HG03439 (cell line): ENCODE measurements at regions not wholly inside any gene's neighbourhood (a gene's known extent, or its start where the extent isn't known, plus 50 kb on each side); places are given as distances from the start of the nearest gene placed in this dataset.

Experiments used
- ATAC-seq: cut with Tn5 transposase; IDR thresholded peaks from one replicate; pipeline ENCODE4 v1.9.1; 2021; ENCODE audit warnings: mild to moderate bottlenecking, moderate library complexity; ENCODE audit not compliant: unreplicated experiment

DNA sequence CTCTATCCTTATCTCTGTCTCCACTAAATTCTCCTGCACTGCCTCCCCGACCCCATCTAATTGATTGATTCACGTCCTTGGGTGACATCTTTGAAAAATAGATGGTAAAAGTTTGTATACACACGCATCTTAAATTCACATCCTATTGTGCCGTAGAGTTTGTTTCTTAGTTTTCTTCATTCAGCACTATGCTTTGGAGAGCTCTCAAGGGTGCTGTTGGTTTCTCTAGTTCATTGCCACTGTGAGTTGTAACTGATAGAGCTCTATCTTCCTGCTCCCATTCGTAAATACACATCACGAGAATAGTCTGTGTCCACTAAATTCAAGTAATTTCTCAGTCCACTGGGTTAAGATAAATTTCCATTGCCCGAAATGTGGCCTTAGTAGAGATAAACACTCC, 1537.4 kb downstream of the AACS start:
- ATAC-seq: no peak

DNA sequence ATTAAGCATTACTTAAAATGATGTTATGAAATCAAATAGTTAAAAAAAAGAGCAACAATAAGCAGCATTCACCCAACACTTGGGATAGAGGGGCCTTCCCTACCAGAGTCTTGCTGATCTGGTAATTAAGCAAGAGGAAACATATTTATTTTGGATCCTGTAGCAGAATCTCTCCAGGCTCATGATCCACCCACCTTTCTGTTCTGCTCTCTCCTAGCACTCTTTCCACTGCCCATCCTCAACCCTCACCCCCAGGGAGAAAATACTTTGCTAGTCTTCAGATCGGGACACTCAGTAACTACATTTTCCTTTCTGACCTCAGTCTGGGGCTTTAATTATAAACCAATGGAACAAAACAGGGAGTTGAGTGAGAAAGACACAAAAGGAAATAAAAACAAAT, 1541.9 kb downstream of the AACS start:
- no peak for ATAC-seq

DNA sequence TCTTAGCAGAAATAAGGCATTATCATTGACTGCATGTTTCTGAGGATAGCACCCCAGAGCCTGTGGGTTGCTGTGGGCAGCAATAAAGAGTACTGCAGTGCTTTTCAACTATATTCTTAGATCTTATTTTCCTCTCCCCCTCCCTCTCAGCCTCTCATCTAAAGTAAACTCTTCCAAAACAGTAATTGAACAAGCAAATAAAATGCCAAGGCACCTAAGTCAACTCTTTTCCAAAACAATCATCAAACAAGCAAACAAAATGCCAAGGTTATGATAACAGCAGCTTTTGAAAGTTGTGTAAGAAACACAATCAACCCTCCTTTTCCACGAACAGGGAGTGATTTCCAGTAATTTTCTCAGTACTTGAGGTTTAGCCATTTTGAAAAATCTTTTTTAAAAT, 1542.6 kb downstream of the AACS start:
- no peak for ATAC-seq

DNA sequence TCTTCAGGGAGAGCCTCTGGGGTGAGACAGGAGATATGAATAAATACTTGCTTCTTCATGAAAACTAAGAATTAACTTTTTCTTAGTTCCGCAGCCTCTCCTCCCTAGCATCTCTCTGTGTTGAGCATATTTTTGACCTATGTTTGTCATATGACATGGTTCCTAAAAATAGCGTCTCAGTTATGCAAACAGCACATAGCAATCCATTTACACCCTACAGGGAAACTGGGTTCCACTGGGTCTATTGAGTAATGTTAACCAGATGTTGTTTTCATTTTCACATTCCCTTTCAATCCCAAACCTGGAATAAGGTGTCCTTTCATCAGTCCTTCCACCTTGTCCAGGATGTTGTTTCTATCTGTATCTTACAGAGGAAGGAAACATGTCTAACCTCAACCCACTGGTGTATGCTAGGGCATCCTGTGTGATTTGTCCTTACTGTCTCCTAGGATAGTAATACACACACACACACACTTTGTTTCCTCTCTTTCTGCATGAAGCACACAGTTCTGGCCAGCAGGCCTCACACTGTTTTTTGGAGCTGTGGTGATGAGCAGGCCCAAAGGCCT, 1543.5 kb downstream of the AACS start:
- no peak for ATAC-seq

DNA sequence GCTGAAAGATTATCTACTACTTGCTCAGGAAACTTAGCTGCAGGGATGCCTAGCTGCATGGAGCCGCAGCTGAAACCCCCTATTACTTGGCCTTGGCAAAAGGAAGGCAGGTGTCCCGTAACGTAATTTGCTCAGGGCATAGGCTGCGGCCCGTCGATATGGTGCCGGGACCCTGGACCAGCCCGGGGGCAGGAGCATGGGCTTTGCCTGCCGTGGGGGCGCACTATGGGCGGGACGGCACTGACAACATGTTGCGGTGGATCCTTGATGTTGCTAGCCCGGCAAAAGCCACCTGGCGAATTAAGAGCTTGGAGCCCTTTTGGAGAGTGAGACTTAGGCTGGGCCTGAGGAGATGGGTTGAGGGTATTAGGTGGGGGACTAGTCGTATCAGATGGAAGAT, 1551.2 kb downstream of the AACS start:
- ATAC-seq: no peak

DNA sequence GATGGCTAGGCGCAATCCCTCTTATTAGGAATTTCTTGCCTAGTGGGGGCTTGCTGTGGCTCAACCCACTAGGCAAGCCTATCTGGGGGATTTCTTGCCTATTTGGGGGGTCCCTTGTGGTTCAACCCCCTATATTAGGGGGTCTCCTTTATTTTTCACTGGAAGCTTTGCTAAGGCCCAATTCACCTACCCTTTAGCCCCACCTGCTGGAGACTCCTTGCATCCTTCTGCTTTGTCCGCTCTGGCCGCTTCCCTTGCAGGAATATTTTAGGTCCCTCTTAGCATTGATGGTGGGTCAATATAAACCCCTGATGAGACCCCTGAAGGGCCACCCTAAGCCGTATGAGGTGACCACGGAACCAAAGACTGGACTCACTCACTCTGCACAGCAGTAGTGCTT, 1552.1 kb downstream of the AACS start:
- ATAC-seq: no peak

DNA sequence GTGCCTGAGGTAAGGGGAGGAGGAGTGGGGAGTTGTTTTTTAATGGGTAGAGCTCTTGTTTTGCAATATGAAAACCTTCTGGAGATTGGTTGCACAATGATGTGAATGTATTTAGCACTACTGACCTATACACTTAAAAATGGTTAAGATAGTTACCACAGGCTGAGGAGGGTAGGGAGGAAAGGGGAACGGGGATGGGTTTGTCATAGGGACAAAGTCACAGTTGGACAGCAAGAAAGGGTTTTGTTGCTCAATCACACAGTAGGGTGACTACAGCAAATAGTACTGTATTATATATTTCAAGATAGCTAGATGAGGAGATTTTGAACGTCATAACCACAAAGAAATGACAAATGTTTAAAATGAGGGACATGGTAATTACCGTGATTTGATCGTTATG, 1562.4 kb downstream of the AACS start:
- ATAC-seq: no peak

DNA sequence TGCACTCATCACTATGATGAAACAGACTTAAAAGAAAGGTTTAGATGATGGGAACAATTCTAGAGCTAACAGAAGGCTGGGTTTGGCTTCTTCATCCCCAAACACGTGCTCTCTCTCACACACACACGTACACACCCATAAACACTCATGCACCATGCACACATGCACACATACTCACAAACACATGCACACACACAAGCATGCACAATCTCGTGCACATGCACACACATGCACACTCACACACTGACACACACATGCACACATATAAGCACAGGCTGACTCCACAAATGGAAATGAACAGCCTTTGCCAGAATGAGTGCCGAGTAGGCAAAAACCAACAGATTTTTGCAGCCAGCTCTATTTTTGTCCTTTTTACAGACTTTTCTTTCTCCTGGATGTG, 1571.6 kb downstream of the AACS start:
- ATAC-seq: no peak

DNA sequence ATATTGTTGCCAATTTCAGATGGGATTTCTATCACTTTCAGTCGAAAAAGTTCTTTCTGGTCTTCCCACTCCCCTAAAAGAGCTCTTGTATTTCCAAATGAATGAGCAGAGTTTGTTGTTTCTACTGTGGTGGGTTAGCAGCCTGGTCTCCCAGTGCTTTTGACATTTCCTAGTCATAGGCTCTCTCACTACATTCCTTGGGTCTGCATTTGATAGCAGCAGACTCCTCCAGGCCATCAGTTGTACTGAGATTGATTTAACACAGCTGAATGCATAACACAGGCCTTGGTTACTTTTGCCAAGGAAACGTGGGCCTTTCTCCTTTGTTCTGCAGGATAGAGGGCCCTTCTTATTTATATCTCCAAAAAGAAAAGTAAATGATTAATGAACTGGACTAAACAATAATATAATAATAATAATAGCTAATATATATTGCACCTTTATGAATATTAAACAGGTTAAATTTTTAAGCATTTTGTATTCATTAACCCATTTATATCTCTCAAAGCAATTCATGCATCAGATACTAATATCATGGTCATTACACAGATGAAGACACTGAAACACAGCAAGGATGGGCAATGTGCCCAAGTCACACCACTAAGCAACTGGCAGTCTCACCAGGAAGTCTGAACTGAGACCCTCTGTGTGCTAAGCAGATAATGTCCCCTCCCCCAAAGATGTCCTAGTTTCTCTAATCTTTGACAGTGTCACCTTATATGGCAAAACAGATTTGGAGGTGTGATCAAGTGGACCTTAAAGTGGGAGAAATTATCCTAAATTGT, 1579.2 kb downstream of the AACS start:
- ATAC-seq: no peak

DNA sequence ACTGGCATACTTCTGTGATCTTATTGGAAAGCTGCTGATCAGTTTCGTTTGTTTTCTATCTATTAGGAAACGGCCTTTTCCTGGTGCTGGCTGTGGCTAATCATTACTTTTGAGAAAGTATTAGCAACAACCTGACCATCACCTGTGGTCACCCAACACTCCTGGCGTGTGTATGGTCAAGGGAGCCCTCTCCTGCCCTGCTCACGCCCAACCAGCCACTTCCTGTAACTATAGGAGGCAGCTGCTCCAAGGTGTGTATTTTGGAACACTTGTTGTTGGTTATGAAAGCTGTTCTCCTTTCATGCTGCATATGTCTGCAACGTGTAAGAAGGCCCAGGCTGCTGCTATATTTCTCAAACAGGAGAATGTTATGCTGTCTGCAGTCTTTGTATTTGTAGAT, 1582.8 kb downstream of the AACS start:
- no peak for ATAC-seq

DNA sequence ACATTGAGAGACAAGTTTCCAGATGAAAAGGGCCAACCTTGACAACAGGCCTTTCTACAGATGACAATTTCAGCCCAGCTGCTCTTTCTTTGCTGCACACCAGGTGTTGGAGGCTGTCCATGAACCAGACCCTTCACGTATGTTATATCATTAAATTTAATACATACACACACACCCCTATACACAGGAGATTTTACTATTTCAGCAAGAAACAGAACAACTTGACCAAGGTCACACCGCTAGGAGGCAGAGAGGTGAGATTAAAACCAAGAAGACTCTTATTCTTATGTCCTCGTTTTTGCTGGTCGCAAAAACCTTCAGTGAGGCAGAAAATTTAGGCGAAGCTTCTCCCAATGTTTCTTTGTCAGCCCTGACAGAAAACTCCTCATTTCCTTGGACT, 1585.9 kb downstream of the AACS start:
- ATAC-seq: no peak

DNA sequence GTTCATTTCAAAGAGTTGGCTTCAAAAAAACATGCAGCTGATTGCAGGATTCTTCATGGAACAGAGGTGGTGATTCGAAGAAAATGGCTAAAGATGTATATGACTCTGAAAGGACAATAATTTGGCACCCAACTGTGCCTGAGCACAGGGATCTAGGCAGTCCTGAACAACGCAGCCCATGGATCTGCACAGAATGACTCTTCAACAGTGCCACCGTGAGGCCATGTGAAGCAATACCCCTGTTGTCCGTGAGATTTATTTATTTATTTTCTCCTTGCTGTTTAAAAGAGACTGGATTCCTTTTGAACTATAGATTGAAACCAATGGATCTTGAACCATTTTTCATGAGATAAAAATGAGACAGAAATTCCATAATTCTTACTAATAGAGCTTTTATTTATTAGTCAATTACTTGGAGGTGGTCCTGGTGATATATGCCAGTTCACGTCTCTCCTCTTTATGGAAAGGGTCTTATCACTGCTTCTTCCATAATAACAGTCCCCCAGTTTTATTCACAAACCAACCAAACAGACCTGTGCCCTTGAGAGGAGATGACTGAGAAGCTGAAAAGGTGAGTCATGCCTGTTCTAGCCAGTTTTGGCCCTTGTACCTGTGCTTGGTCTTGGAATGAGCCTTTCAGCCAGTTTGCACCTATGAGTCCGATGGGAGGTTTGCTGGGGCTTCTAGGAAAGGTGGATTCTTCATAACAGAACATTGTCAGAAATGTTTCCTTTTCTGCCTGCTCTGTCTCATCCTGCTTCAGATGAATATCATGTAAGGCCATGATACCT, 1598.3 kb downstream of the AACS start:
- no peak for ATAC-seq

DNA sequence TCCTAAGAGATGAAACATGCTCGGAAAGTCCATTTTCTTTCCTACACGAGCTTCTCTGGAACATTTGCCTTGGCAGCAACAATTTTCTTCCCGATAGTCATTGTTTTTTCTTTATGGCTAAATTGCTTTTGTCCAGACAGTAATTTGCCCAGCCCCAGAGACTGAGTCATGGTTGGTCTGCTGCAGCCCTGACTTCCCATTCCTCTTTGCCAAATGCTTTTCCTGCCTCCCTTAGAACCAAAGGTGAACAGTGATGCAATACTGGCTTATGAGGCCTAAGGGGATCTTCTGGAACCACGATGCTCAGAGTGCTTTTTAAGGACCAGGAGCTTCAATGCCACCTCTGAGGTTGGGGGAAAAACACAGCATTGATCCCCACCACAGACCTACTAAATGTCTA, 1599.6 kb upstream of the TMEM132C start:
- ATAC-seq: no peak

DNA sequence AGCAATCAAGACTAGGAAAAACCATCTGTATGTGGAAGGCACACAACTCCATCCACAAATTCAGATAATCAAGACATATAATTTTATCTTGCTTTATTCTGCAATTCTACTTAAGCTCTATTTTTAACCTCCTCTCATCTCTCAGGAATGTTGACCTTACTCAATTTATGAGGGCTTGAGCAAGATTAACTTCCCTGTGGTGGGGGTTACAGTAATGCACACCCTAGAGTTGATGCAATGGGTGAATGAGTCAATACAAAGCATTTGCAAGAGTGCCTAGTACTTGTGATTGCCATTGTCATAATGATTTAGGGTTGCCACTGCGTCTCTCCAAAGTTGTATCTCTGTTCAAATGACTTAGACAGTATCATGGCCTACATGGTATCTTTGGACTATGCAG, 1598.4 kb upstream of the TMEM132C start:
- no peak for ATAC-seq

DNA sequence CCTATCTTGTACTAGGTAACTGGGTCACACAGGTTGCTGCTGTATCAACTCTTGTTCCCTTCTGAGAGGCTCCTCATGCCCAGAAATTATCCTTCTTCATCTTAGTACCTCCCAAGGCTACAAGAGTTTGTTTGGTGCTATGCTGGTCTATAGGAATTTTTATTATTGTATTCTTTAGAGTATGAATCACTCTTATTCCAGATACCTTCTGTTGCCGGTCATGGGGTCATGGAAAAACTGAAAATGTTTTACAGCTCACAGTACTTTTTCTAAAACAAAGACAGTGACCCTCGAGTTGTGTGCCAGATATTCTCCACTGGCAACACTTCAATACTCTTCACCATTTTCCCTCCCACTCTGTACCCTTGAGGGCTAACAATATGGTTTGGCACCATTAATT, 1598.0 kb upstream of the TMEM132C start:
- ATAC-seq: no peak

DNA sequence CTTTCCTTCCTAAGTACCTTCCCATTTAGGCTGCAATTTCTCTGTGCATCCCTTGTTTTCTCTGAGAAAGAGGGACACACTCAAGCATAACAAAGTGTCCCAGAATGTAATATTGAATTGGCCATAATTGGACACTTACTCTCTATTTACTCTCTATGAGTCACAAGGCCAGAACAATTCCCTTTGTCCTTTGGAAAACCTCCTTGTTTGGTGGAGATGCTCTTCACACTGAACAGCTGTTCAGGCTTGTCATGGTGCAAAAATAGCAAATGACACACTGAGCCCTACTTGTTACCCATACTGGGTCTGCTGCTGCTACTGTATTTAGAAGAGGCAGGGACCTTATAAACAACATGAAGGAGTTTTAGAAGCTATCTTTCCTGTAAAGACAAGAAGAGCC, 1590.5 kb upstream of the TMEM132C start:
- ATAC-seq: no peak

DNA sequence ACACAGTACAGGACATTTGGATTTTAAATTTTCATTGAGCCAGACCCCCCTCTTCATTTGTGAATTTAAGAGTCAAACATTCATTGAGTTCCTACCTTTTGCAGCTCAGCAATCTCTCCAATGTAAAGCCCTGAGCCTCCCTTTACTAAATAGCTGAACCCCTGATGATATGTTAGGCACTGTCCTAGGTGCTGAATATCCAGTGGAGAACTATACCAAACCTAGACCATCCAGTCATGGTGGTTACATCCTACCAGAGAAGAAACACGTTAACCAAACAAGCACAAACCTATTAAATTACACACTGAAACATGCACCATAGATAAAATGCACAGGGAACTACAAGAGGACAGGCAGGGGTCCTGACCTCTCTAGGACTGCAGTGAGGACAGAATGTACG, 1585.3 kb upstream of the TMEM132C start:
- no peak for ATAC-seq

DNA sequence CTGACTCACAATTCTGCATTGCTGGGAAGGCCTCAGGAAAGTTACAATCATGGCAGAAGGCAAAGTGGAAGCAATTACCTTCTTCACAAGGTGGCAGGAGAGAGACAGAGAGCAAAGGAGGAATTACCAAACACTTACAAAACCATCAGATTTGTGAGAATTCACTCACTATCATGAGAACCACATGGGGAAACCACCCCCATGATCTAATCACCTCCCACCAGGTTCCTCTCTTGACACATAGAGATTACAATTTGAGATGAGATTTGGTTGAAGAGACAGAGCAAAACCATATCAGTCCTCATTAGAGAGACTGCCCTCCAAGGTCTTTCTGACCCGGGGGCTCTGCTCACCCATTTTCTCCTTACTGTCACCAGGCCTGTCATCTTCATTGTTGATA, 1582.3 kb upstream of the TMEM132C start:
- no peak for ATAC-seq

DNA sequence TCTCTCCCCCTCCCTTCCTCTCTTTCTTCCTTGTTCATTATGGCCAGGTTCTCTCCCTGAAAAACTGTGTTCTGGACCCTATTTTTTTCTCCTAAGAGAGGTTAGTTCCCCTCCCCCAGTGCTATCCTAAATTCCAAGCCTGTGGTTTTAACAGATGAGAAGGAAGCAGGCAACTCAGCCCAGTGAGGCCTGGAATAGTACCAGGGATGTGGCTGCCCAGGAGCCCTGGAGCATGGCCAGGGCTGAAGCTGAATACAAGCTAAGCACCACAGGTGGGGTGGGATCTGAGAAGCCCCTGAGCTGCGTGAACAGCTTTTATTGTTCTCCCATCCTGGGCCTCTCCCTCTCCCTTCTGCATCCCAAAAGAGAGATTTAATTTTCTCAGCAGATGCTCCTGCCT, 1581.3 kb upstream of the TMEM132C start:
- no peak for ATAC-seq

DNA sequence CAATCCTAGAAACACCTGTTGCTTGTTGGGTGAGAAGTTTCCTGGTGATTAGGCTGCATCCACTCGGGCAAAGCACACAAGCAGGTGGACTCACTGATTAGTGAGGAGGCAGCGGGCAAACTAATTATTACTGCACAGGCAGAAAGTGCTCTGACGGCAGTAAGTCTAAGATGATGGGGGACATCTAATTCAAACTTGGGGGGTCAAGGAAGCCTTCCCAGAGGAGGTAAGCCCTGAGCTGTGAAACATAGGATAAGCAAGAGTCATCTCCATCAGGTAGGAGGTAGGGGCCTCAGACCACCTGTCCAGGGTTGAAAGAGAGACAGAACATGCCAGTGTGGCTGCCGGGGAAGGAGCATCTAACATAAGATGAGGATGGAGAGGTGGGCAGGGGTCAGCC, 1578.4 kb upstream of the TMEM132C start:
- no peak for ATAC-seq

DNA sequence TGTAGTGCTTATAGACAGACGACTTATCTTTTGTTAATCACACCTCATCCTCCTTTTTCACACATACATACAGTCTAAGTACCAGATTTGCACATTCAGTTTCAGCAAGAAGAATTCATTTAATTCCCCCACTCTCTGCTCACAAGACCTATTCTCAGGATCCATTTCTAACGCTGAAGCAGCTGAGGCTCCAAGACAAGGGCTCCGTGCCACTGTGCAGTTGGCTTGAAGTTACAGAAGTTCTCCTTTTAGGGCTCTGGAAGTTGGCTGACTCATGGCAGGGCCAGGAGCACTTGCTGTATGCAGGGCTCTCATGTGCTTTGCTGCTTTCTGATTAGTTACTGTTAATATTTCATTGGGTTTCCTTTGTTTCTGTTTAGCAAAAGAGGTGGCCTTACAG, 1566.9 kb upstream of the TMEM132C start:
- ATAC-seq: no peak

DNA sequence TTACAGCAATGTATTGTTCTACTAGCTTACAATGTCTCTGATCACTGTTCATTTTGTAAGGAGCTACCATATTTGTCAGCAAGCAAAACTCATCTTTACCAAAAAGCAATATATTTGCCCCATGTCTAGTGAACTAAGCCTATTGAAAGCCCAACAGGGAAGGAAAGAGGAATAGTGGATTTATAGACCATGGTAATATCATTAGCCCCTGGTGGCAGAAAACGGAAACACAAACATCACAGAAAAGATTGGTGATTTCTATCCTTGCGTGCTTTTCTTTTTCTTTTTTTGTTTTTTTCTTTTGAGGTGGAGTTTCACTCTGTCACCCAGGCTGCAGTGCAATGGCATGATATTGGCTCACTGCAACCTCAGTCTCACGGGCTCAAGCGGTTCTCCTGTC, 1562.4 kb upstream of the TMEM132C start:
- no peak for ATAC-seq
